ENCODE measurements at regions not wholly inside any gene's neighbourhood (a gene's known extent, or its start where the extent isn't known, plus 50 kb on each side); places are given as distances from the start of the nearest gene placed in this dataset.
"Not testable (repeated sequence)": the region's sequence is repeated elsewhere in the genome, so short reads cannot be mapped to it uniquely, and the experiment has no call there.

DNA sequence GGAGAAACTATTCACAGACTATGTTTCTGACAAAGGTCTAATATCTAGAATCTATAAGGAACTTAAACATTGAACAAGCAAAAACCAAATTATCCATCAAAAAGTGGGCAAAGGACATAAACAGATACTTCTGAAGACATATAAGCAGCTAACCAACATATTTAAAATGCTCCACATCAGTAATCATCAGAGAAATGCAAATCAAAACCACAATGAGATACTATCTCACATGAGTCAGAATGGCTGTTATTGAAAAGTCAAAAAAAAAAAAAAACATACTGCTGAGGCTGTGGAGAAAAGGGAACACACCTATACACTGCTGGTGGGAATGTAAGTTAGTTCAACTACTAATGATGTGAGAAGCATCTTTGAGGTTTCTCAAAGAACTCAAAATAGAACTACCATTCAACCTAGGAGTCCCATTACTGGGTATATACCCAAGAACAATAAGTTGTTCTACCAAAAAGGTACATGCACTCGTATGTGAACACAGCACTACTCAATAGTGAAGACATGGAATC, 220.4 kb upstream of the TFPI start:
- no peak for DNase-seq (ENCODE audit: extremely low read depth, insufficient read length)
- no peaks in the 10 kb centered on the region for H3K36me3 ChIP-seq (ENCODE audit: control insufficient read depth, insufficient read depth, low read length)
- no peak overlapping the region for H3K4me3 ChIP-seq (replicated peaks; ENCODE audit: low read depth, low read length)
- TF ChIP-seq, protein P1, sequence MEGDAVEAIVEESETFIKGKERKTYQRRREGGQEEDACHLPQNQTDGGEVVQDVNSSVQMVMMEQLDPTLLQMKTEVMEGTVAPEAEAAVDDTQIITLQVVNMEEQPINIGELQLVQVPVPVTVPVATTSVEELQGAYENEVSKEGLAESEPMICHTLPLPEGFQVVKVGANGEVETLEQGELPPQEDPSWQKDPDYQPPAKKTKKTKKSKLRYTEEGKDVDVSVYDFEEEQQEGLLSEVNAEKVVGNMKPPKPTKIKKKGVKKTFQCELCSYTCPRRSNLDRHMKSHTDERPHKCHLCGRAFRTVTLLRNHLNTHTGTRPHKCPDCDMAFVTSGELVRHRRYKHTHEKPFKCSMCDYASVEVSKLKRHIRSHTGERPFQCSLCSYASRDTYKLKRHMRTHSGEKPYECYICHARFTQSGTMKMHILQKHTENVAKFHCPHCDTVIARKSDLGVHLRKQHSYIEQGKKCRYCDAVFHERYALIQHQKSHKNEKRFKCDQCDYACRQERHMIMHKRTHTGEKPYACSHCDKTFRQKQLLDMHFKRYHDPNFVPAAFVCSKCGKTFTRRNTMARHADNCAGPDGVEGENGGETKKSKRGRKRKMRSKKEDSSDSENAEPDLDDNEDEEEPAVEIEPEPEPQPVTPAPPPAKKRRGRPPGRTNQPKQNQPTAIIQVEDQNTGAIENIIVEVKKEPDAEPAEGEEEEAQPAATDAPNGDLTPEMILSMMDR (IDR thresholded peaks at IDR 0.05; ENCODE audit: insufficient read depth, low read length, poor library complexity, severe bottlenecking), result no peak
- no peaks in the 10 kb centered on the region for H3K27me3 ChIP-seq (replicated peaks; ENCODE audit: control insufficient read depth, insufficient read depth, low read length)

DNA sequence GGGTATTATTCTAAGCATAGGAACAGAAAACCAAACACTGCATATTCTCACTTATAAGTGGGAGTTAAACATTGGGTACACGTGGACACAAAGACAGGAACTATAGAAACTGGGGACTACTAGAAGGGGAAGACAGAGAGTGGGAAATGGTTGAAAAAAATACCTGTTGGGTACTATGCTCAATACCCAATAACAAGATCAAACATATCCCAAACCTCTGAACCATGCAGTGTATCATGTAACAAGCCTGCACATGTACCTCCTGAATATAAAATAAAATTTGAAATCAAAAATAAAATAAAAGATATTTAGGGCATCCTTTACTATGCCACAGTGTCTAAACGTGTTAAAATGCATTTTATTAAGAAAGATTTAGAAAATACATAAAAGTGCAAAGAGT, 221.0 kb upstream of the TFPI start:
- H3K4me3 ChIP-seq (replicated peaks; ENCODE audit: low read depth, low read length), result no peak overlapping the region
- no peaks in the 10 kb centered on the region for H3K36me3 ChIP-seq (ENCODE audit: control insufficient read depth, insufficient read depth, low read length)
- DNase-seq (ENCODE audit: extremely low read depth, insufficient read length), result no peak
- TF ChIP-seq, protein P1 (IDR thresholded peaks at IDR 0.05; ENCODE audit: insufficient read depth, low read length, poor library complexity, severe bottlenecking), result no peak
- no peaks in the 10 kb centered on the region for H3K27me3 ChIP-seq (replicated peaks; ENCODE audit: control insufficient read depth, insufficient read depth, low read length)

- H3K27me3 ChIP-seq (replicated peaks; ENCODE audit: control insufficient read depth, insufficient read depth, low read length), result no peaks in the 10 kb centered on the region
- H3K4me3 ChIP-seq (replicated peaks; ENCODE audit: low read depth, low read length), result no peak overlapping the region
- TF ChIP-seq, protein P1 (IDR thresholded peaks at IDR 0.05; ENCODE audit: insufficient read depth, low read length, poor library complexity, severe bottlenecking), result no peak
- no peak for DNase-seq (ENCODE audit: extremely low read depth, insufficient read length)
- H3K36me3 ChIP-seq (ENCODE audit: control insufficient read depth, insufficient read depth, low read length), result no peaks in the 10 kb centered on the region
Measured at GRCh38 chr2:187775651-187776050, 221.4 kb upstream of the TFPI start.

GRCh38 chr2:187782301-187782700, 228.1 kb upstream of the TFPI start:
- no peak for DNase-seq (ENCODE audit: extremely low read depth, insufficient read length)
- TF ChIP-seq, protein P1 (IDR thresholded peaks at IDR 0.05; ENCODE audit: insufficient read depth, low read length, poor library complexity, severe bottlenecking), result no peak
- Histone ChIP-seq H3K4me3 (replicated peaks; ENCODE audit: low read depth, low read length) (no peak overlapping the region), H3K36me3 (ENCODE audit: control insufficient read depth, insufficient read depth, low read length) (no peaks in the 10 kb centered on the region), H3K27me3 (replicated peaks; ENCODE audit: control insufficient read depth, insufficient read depth, low read length) (no peaks in the 10 kb centered on the region)

DNA sequence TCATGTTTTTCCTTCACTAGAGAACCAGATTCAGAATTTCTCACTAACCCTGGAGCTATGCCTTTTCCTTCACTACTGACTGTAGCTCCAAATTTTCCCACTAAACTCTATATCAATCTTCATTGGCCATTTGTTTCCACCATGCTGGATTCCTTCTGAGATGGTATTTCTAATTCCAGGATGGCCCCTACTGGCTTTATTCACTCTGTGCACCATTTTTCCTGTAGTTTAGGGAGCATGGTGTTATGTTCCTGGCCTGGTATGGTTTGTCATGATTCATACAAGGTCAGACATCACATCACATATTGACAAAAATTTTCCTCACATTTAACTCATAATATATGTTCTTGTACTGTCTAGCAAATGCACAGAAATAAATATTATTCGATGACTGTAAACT, 229.2 kb upstream of the TFPI start:
- DNase-seq (ENCODE audit: extremely low read depth, insufficient read length), result no peak
- no peak overlapping the region for H3K4me3 ChIP-seq (replicated peaks; ENCODE audit: low read depth, low read length)
- H3K36me3 ChIP-seq (ENCODE audit: control insufficient read depth, insufficient read depth, low read length), result no peaks in the 10 kb centered on the region
- TF ChIP-seq, protein P1 (IDR thresholded peaks at IDR 0.05; ENCODE audit: insufficient read depth, low read length, poor library complexity, severe bottlenecking), result no peak
- no peaks in the 10 kb centered on the region for H3K27me3 ChIP-seq (replicated peaks; ENCODE audit: control insufficient read depth, insufficient read depth, low read length)

- H3K36me3 ChIP-seq (ENCODE audit: control insufficient read depth, insufficient read depth, low read length); H3K27me3 ChIP-seq (replicated peaks; ENCODE audit: control insufficient read depth, insufficient read depth, low read length); H3K4me3 ChIP-seq (replicated peaks; ENCODE audit: low read depth, low read length); DNase-seq (ENCODE audit: extremely low read depth, insufficient read length): not testable (repeated sequence)
Measured at GRCh38 chr2:187784138-187784537, 229.9 kb upstream of the TFPI start.
